ENCODE measurements at regions not wholly inside any gene's neighbourhood (a gene's known extent, or its start where the extent isn't known, plus 50 kb on each side); places are given as distances from the start of the nearest gene placed in this dataset.

DNA sequence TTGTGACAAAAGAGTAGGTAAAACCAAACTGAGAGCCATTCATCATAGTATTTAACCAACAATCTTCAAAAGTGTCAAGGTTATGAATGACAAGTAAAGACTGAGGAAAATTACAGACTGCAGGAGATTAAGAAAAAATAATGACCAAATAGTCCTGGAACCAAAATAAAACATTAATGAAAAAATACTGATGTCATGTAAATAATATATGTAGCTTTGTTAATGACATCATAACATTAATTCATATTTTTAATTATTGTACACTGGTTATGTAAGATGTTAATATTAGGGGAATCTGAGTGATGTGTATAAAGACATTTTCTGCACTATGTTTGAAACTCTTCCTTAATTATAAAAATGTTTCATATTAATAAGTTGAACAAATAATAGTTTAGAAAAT, 436.7 kb downstream of the CYLC2 start:
- TF ChIP-seq, protein P1, sequence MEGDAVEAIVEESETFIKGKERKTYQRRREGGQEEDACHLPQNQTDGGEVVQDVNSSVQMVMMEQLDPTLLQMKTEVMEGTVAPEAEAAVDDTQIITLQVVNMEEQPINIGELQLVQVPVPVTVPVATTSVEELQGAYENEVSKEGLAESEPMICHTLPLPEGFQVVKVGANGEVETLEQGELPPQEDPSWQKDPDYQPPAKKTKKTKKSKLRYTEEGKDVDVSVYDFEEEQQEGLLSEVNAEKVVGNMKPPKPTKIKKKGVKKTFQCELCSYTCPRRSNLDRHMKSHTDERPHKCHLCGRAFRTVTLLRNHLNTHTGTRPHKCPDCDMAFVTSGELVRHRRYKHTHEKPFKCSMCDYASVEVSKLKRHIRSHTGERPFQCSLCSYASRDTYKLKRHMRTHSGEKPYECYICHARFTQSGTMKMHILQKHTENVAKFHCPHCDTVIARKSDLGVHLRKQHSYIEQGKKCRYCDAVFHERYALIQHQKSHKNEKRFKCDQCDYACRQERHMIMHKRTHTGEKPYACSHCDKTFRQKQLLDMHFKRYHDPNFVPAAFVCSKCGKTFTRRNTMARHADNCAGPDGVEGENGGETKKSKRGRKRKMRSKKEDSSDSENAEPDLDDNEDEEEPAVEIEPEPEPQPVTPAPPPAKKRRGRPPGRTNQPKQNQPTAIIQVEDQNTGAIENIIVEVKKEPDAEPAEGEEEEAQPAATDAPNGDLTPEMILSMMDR (IDR thresholded peaks at IDR 0.05 in 2 of 3, conservative IDR thresholded peaks at IDR 0.05 in 1 of 3; ENCODE audit: borderline replicate concordance in 1 of 3, insufficient read depth in 1 of 3, low read depth in 2 of 3, low read length in 2 of 3): no peak
- TF ChIP-seq, protein P2, sequence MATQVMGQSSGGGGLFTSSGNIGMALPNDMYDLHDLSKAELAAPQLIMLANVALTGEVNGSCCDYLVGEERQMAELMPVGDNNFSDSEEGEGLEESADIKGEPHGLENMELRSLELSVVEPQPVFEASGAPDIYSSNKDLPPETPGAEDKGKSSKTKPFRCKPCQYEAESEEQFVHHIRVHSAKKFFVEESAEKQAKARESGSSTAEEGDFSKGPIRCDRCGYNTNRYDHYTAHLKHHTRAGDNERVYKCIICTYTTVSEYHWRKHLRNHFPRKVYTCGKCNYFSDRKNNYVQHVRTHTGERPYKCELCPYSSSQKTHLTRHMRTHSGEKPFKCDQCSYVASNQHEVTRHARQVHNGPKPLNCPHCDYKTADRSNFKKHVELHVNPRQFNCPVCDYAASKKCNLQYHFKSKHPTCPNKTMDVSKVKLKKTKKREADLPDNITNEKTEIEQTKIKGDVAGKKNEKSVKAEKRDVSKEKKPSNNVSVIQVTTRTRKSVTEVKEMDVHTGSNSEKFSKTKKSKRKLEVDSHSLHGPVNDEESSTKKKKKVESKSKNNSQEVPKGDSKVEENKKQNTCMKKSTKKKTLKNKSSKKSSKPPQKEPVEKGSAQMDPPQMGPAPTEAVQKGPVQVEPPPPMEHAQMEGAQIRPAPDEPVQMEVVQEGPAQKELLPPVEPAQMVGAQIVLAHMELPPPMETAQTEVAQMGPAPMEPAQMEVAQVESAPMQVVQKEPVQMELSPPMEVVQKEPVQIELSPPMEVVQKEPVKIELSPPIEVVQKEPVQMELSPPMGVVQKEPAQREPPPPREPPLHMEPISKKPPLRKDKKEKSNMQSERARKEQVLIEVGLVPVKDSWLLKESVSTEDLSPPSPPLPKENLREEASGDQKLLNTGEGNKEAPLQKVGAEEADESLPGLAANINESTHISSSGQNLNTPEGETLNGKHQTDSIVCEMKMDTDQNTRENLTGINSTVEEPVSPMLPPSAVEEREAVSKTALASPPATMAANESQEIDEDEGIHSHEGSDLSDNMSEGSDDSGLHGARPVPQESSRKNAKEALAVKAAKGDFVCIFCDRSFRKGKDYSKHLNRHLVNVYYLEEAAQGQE (IDR thresholded peaks at IDR 0.05; ENCODE audit: low read depth): no peak
